WERI-Rb-1 (cell line): ENCODE measurements at regions not wholly inside any gene's neighbourhood (a gene's known extent, or its start where the extent isn't known, plus 50 kb on each side); places are given as distances from the start of the nearest gene placed in this dataset.

Experiments
- DNase-seq: peaks from one replicate; pipeline ENCODE4 v3.0.0-alpha.2; 2020
- H3K27ac ChIP-seq: fragments of 250-450 bp; sonication (Bioruptor Pico); 2 replicates; pipeline ENCODE4 v1.5.1; 2020; ENCODE audit warnings: mild to moderate bottlenecking, moderate library complexity
- H3K27me3 ChIP-seq: fragments of 250-450 bp; sonication (Bioruptor Pico); 2 replicates; pipeline ENCODE4 v1.5.1; 2021; ENCODE audit warnings: mild to moderate bottlenecking, low read depth, moderate library complexity; ENCODE audit not compliant: insufficient read depth, severe bottlenecking
- H3K36me3 ChIP-seq: fragments of 250-450 bp; sonication (Bioruptor Pico); 2 replicates; pipeline ENCODE4 v1.5.1; 2020; ENCODE audit warnings: mild to moderate bottlenecking, moderate library complexity
- H3K4me3 ChIP-seq: 2 replicates; pipeline ENCODE4 v1.5.1; 2011; ENCODE audit warnings: low read depth, mild to moderate bottlenecking, control low read depth, low read length
- H3K9me3 ChIP-seq: fragments of 250-450 bp; sonication (Bioruptor Pico); 2 replicates; pipeline ENCODE4 v1.5.1; 2021; ENCODE audit warnings: mild to moderate bottlenecking, moderate library complexity; ENCODE audit not compliant: severe bottlenecking
- TF ChIP-seq, protein P1 (sequence below): IDR thresholded peaks from 2 replicates; pipeline ENCODE4 v1.5.1; 2011; ENCODE audit warnings: low read depth, mild to moderate bottlenecking, control low read depth, inconsistent platforms, low read length

DNA sequence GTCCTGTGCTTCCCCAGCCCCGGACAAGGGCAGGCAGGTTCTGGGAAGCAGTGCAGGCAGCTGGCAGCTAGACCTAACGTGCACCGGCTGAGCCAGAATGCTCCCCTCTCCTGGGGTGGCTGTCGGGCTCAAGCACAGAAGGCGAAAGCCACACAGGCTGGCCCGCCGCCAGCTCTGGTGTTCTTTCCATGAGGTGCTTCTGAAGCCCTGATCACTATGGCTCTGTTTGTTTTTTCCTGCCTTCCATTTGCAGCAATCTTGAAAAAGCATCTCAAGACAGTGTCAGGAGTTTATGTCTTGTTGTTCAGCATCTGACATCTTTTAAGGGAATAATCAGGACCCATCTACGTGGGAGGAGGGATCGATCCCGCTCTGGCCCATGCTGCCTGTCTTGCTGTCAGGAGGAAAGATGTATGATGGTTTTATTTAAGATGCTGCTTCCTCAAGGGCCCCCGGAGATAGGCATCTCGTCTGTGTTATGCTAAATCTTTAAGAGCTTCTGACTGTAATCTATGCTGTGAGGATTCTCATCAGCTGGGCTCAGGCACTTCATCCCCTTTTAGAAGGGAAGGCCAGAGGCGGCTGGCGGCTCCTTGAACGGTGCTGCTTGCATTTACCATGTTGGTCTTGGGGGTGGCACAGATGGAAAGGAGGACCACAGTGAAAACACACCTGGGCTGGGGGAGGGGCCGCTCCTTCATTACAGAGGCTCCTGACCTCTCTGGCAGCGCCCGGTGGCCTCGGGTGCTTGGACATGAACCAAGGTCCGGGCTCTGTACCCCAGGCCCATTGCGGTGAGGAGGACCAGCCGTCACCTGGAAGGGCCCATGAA lies 118.5 kb upstream of the HDAC4 start:
- H3K27me3 ChIP-seq = peaks cover 95% of the 10 kb centered on the region
- H3K36me3 ChIP-seq = no peaks in the 10 kb centered on the region
- TF ChIP-seq, protein P1, sequence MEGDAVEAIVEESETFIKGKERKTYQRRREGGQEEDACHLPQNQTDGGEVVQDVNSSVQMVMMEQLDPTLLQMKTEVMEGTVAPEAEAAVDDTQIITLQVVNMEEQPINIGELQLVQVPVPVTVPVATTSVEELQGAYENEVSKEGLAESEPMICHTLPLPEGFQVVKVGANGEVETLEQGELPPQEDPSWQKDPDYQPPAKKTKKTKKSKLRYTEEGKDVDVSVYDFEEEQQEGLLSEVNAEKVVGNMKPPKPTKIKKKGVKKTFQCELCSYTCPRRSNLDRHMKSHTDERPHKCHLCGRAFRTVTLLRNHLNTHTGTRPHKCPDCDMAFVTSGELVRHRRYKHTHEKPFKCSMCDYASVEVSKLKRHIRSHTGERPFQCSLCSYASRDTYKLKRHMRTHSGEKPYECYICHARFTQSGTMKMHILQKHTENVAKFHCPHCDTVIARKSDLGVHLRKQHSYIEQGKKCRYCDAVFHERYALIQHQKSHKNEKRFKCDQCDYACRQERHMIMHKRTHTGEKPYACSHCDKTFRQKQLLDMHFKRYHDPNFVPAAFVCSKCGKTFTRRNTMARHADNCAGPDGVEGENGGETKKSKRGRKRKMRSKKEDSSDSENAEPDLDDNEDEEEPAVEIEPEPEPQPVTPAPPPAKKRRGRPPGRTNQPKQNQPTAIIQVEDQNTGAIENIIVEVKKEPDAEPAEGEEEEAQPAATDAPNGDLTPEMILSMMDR = no peak
- no peaks in the 10 kb centered on the region for H3K9me3 ChIP-seq
- no peak overlapping the region for H3K27ac ChIP-seq
- no peak for DNase-seq
- H3K4me3 ChIP-seq = no peak overlapping the region

- no peaks in the 10 kb centered on the region for H3K9me3 ChIP-seq
- H3K27ac ChIP-seq = no peak overlapping the region
- H3K4me3 ChIP-seq = no peak overlapping the region
- peaks cover 95% of the 10 kb centered on the region for H3K27me3 ChIP-seq
- no peak for DNase-seq
- H3K36me3 ChIP-seq = no peaks in the 10 kb centered on the region
- TF ChIP-seq, protein P1 = no peak
Measured at GRCh38 chr2:239518286-239519088, 117.7 kb upstream of the HDAC4 start.

GRCh38 chr2:239517686-239518085 lies 116.9 kb upstream of the HDAC4 start:
- Histone ChIP-seq H3K27me3 (peaks cover 95% of the 10 kb centered on the region), H3K27ac (no peak overlapping the region), H3K9me3 (no peaks in the 10 kb centered on the region), H3K36me3 (no peaks in the 10 kb centered on the region), H3K4me3 (no peak overlapping the region)
- DNase-seq = no peak
- TF ChIP-seq, protein P1 = no peak

GRCh38 chr2:239516954-239517305 lies 116.1 kb upstream of the HDAC4 start:
- no peak overlapping the region for H3K27ac ChIP-seq
- H3K9me3 ChIP-seq = peaks cover 4% of the 10 kb centered on the region
- TF ChIP-seq, protein P1 = no peak
- no peak overlapping the region for H3K4me3 ChIP-seq
- no peak for DNase-seq
- H3K36me3 ChIP-seq = no peaks in the 10 kb centered on the region
- H3K27me3 ChIP-seq = peaks cover 93% of the 10 kb centered on the region

GRCh38 chr2:239516286-239516953 lies 115.6 kb upstream of the HDAC4 start:
- H3K36me3 ChIP-seq = no peaks in the 10 kb centered on the region
- H3K27ac ChIP-seq = no peak overlapping the region
- H3K9me3 ChIP-seq = peaks cover 5% of the 10 kb centered on the region
- DNase-seq = no peak
- TF ChIP-seq, protein P1 = no peak
- peaks cover 92% of the 10 kb centered on the region for H3K27me3 ChIP-seq
- no peak overlapping the region for H3K4me3 ChIP-seq
